GM19467 (cell line): ENCODE measurements at regions not wholly inside any gene's neighbourhood (a gene's known extent, or its start where the extent isn't known, plus 50 kb on each side); places are given as distances from the start of the nearest gene placed in this dataset.
"Not testable (repeated sequence)": the region's sequence is repeated elsewhere in the genome, so short reads cannot be mapped to it uniquely, and the experiment has no call there.

ENCODE experiments used
- ATAC-seq: cut with Tn5 transposase; IDR thresholded peaks from one replicate; pipeline ENCODE4 v1.9.1; 2021; ENCODE audit warnings: mild to moderate bottlenecking, moderate library complexity; ENCODE audit not compliant: unreplicated experiment

DNA sequence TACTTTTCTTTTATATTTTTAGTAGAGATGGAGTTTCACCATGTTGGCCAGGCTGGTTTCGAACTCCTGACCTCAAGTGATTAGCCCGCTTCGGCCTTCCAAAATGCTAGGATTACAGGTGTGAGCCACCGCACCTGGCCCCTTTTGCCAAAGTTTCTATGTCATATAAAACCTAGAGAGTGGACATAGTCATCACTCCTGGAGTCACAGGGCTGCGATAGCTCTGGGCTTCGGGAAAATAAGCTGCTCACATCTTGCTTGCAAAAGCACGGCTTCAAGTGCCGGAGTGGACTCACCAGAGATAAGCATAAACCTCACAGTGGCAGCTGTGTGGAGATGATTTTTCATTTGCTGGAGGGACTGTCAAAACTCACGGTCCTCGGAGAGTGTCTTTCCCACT lies 171.2 kb downstream of the TEX29 start:
- ATAC-seq, result no peak

DNA sequence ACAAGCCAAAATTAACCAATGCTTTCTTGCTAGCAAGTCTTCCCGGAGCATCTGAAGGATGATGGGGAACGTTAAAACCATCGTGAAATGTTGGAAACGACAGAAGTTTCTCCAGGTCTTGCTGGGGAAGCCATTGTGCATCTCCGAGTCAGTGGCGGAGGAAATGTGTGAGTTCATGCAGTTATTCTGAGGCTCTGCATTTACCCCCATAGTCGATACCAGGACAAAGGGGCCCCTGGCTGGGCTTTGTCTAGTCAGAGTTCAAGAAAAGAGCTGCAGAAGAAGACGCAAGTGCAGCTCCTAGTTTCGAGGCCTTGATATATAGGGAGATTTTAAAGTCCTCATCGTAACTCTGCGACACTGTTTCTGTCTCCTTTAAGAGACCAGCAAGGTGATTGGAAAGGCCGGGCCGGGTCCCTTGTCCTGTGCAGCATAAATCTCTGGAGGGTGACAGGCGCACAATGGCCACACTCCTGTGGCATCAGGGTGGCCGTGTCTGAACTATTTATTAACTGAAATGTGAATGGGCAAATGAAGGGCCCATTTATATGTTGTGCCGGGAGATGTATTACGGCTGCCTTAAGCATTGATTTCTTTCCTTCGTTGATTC lies 172.0 kb downstream of the TEX29 start:
- ATAC-seq, result no peak

DNA sequence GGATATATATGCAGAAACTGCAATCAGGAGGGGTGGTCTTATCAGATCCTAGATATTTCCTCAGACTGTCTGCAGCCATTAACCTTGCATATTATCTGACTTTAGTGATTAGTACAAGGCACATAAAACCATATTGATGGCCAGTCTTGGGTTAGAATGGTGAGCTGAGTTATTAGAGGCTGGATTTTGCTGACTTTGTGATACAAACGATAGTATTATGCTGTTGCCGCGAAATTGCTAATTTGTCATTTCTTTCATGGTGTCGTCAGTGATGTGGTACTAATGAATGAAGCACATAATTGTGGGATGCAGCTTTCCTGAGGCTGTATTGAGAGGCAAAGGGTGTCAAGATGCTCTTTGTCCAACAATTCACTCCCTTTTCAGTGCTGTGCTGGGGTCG lies 172.5 kb downstream of the TEX29 start:
- ATAC-seq, result no peak

DNA sequence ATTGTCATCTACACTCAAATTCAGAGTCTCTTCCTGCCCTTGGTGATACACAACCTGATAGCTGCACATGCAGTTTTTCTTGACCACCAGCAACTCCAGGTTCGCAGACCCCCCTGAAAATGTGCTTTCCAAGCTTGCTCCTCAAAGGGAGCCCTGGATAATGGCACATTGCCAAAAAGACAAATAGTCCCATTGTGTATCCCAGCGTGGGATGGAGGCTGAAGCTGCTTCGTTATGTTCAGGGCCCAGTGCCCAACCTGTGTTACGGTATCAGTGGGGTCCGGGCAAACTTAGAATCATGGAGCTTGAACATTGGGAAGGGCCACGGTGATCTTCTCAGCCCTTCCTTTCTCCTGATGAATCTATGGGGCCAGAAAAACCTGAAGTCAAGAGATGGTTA lies 173.0 kb downstream of the TEX29 start:
- ATAC-seq, result no peak

DNA sequence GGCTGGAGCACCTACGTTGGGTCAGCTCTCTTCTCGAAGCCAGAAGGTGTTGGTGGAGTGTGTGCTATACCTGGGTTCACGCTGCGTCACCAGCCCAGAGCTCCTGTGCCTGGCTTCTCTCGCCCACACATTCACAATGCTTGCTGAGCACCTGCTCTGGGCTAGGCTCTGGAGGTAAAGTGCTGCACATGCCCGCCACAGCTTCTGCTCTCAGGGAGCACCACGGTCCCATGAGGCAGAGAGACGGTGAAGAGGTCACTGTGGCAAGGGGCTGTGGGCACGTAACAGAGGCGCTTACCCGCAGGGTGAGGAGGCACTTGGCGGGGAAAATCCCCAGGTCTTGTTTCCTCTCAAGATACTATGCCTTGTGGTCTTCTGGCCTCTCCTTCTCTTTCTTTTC lies 174.2 kb downstream of the TEX29 start:
- ATAC-seq, result no peak

DNA sequence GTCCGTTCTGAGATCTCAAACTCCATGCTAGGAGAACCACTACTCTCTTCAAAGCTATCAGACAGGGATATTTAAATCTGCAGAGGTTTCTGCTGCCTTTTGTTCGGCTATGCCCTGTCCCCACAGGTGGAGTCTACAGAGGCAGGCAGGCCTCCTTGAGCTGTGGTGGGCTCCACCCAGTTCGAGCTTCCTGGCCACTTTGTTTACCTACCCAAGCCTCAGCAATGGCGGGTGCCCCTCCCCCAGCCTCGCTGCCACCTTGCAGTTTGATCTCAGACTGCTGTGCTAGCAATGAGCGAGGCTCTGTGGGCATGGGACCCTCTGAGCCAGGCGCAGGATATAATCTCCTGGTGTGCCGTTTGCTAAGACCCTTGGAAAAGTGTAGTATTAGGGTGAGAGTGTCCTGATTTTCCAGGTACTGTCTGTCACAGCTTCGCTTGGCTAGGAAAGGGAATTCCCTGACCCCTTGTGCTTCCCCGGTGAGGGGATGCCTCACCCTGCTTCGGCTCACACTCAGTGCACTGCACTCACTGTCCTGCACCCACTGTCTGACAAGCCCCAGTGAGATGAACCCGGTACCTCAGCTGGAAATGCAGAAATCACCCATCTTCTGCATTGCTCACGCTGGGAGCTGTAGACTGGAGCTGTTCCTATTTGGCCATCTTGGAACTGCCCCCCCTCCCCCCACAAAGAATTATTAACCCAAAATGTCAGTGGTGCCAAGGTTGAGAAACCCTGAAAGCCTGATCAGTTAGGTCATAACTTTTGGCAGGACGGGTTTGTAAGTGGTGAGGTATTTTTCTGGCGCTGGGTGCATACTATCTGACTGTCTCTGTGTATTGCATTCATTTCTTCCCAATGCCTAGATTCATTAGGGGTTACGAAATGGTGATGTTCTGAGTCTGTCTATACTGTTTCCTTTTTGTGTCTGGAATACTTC lies 181.4 kb downstream of the TEX29 start:
- ATAC-seq, result not testable (repeated sequence)

DNA sequence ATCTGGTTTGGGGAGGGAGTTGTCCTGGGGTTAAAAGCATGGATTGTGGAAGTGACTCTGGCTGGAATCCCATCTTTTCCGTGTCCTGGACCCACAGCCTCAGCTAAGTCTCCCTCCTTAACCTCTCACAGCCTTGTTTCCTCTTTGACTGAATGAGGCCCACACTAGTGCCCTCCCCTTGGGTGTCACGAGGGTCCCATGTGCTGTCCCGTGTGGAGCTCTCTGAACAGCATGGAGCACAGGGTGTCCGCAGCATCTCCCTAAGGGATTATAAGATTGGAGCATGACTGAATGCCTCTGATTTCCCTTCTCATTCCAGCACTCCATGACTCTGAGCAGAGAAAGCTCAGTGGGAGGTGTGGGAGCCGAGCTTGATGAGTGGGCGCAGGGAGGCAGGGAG lies 182.5 kb downstream of the TEX29 start:
- no peak for ATAC-seq

DNA sequence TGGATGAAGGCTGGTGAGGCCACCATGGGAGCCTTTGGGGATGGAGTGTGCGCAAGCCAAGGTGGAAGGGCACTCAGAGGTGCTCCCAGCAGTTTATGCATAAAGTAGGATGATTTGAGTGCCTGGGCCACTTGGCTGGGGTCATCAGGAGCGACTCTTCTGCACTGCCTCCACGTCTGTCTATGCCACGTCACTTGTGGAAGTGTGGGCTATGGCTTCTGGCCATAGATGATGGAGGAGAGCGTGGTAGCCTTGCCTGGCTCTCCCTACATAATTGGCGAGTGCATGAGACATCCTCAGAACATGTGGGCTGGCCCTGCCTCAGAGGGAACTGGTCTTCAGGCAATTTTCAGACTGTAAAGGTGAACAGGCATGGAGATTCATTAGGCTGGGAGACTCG lies 182.9 kb downstream of the TEX29 start:
- ATAC-seq, result no peak

DNA sequence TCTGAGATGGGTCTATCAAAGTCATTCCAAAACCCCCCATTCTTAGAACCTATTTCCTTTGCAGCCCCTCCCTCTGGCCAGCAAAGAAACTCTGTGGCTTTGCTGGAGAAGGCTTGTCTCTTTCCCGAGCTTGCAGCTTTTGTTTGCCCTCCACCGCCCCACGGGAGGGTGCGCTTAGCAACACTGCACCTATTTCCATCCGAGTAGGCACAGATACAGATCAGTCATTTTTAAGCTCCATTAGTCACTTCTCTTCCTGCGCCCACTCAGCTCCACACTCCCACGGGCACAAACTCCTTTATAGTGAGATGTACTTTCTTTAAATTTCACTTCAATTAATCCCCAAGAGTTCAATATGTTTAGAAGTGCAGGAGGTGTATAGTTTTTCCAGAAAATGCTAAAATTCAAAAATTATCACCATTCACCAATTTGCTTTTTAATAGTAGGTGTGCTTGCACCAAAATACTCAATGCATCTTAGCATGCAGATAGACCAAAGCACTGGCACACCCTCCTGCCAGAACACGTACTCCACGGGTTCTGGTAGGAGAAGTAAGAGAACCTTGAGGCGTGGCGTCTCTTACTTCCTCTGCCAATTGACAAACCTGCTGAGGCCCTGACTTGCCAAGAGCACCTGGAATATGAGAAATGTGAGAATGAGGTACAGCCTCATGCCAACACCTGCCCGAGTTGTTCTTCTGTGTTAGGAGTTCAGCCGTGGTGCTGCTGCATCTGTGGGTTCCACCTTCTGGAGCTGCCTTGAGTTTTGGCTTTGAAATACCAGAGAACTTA lies 183.7 kb downstream of the TEX29 start:
- no peak for ATAC-seq

DNA sequence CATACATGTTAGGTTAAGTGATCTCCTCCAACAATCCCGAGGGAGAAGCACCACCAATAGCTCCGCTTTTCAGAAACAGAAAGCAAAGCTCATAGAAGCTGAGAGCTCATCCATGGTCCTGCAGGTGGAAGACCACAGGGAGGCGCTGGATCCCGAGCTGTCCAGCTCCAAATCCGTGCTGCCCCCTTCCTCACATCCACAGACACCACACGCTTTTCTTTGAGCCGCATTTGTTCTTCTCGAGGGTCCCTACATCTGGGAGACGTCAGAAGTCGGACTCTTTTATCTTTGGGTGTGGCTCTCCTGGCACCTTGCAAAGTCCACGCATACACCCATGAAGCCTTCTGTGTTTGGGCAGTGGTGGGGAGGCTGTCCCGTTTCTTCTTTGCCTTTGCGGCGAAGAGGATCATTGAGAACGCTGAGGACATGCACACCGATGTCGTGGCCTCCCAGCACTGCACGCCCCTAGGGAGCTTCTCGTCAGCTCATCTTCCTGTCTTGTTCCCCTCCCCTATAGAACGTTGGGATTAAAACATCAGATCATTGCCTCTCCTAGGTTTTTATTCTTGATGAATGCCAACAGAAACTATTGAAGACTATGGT lies 184.8 kb downstream of the TEX29 start:
- ATAC-seq, result no peak

DNA sequence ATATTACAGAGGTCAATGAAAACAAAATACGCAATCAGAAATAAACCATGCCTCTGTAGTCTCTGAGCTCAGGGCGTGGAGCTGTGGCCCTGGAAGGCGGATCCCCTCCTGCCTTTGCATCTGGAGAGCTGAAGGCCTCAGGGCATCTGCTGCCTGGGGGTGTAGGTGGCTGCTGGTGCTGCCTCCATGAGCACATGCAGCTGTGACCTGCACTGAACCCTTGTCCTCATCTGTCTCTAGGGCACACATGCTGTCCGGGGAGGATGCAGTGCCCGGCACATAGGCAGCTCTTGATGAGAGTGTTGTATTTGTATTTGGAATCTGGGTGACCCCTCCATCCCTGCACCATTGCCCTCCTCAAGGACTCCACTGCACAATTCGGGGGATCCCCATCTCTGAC lies 185.7 kb downstream of the TEX29 start:
- no peak for ATAC-seq

DNA sequence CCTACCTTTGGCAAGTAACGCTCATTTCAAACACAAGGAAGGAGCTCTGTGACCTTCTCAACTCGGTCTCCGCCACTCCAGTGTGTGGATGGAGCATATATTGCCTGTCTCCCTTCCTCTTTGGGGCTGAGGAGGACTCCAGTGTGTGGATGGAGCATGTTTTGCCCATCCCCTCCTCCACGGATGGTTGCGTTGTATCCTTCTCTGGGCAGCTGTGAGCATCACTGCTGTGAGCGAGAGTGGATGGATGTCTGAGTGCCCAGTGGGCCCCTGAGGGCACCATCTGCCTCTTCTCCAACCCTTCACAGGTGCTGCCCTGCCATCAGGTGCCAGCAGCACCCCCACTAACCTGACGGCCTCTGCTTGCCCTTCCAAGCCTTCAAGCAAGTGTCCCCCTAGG lies 186.2 kb downstream of the TEX29 start:
- ATAC-seq, result no peak

DNA sequence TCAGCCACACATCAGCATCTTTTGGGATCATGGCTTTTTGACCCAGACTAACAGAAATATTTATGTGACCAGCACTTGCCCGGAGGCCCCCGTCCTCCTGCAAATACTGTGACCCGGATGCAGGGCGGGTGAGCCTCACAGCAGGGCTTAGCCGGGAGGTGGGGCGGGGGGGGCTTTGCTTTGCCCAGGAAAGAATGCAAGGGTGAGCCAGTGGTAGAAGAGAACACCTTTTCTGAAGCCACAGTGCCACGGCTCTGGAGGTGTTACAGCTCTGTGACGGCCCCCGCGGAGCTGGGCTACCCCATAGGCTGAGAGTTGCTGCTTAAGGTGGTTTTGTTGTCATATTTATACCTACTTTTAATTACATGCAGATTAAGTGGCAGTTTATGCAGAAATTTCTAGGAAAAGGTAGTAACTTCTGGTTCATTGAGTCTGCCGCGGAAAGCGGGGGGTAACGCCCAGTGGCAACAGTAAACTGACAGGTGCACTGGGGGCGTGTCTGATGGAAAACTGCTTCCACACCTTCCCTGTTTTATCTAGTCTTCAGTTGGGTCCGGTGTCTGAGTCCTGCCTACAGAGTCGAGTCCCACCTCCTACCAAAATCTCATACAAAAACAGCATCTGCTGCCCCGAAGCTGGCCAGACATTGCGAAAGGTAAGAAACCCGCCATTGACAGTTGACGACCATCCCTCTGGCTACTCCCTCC lies 187.9 kb downstream of the TEX29 start:
- ATAC-seq, result no peak

DNA sequence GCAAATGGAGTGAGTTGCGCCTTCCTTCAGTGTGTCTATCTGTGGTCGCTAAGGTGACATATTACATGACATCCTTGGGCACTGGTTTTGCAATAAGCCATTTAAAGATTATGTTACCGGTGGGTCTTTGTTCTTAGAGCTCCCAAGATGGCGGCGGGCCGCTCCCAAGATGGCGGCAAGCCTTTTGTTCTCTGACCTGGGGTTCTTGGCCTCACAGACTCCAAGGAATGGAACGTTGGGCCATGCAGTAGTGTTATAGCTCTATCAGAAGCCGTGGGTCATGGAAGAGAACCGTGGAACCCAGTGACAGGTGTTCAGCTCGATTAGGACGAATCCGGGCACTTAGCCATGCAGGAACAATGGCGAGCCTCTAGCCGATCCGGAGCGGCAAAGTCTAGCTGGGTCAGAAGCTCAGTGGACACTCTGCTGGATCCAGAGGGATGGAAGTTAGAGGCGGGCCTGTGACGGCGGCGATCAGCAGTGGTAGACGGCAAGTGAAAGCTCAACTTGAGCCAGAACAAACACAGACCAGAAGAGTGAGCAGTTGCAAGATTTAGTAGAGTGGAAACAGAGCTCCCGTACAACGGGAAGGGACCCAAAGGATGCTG lies 188.6 kb downstream of the TEX29 start:
- ATAC-seq, result no peak

DNA sequence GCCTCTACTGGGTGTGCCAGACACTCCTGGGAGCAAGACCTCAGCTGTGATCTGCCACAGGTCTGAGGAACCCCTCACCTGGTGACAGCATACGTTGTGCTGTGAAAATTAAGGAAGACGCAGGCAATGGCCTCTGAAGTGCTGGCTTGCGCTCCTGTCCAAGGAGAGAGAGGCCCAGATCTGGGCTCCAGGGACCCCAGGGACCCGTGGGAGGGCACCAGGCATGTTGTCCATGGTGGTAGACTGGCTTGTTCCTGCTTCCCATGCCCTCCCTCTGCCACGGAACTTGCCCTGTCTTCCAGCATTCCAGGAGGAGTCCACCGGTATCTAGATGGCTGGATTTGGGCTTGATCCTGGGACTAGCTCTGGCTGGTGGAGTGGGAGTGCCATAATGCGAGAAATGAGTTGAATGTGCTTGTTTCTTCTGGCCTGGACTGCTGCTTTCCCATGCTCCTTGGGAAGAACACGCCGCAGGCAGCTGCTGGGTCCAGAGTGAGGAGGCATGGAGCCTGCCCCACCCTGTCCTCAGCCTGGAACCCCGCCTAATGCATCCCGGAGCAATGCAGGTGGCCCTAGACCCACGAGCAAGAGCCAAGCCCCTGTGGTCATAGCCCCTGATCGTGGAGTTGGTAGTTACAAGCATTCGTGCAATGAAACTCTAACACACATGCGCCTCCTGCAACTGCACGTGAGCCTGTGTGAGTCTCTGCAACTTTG lies 190.2 kb downstream of the TEX29 start:
- ATAC-seq, result no peak

DNA sequence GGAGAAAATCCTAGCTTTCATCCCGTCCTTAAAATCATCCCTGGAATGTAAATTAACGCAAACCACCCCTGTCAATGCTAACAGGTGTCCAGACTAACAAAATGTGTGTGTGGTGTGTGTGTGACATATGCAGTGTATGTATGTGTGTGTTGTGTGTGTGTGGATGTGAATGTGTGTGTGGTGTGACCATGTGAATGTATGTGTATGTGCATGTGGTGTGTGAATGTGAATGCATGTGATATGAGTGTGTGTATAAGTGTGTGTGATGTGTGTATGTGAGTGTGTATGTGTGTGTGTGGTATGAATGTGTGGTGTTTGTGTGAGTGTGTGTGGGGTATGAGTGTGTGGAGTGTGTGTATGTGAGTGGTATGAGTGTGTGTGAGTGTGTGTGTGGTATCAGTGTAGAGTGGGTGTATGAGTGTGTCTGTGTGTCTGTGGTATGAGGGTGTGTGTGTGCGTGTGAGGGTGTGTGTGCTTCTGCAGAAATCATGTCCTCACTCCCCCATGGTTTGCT lies 190.8 kb downstream of the TEX29 start:
- ATAC-seq, result no peak

DNA sequence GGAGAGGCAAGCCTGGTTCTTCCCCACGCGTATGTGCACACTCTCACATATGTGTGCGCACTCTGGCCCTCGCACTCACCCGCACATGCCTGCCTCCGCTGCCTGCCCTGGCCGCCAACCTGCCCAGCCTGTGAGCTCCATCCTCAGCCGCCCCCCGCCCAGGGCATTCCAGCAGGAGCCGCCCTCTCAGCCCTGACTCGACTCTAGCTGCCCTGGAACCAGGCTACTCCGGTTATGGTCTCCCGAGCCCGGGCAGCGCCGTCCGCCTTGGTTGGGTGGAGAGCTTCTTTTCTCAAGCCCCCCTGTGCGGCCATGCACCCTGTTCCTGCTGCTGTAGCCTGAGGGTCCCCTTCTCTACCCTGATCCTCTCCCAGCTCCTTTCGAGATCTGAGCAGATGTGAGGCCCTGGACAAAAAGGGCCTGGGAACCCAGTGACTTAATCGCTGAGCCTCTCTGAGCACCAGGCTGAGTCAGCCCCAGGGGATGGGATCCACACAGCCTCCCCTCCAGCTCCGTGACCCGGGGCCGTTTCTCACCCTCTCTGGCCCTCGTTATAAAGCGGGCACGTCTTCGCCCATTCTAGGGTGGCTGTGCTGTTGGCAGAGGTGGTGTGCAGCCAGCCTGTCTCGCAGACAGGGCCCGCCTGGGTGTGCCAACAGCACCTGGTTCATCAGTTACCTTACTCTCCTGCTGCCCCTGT lies 191.5 kb downstream of the TEX29 start:
- no peak for ATAC-seq

DNA sequence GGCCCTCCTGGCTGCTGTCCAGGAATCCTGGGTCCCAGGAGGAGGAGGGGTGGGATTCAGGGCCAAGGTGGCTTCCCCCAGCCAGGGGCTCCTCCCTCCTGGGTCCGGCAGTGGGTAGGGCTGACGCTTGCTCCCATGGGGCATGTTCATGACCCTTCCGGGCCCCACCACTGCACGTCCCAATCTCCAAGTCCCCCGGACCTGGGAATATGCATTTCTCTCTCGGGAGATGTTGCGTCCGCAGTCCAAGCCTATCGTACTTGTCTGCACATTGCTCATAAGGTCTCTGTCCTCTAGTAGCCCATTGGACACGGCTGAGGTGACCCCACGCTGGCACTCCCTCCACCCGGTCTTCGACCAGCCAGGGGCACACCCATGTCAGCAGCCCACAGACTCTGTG lies 192.3 kb downstream of the TEX29 start:
- ATAC-seq, result no peak
